ENCODE measurements at regions not wholly inside any gene's neighbourhood (a gene's known extent, or its start where the extent isn't known, plus 50 kb on each side); places are given as distances from the start of the nearest gene placed in this dataset.

GRCh38 chr5:13382232-13382631, 562.3 kb downstream of the DNAH5 start:
- no peak for TF ChIP-seq MYC (IDR thresholded peaks at IDR 0.05; ENCODE audit: low read depth, low read length)
- TF ChIP-seq POLR2A (IDR thresholded peaks at IDR 0.05; ENCODE audit: extremely low read depth, insufficient read length) = no peak
- TF ChIP-seq MAX (IDR thresholded peaks at IDR 0.05; ENCODE audit: low read depth, low read length) = no peak
- TF ChIP-seq CTCF (IDR thresholded peaks at IDR 0.05; ENCODE audit: low read depth, low read length) = no peak
- H3K4me3 ChIP-seq (ENCODE audit: low read depth, low read length) = no peak overlapping the region
- DNase-seq (ENCODE audit: low read depth) = no peak

- no peak overlapping the region for H3K4me3 ChIP-seq (ENCODE audit: low read depth, low read length)
- TF ChIP-seq CTCF (IDR thresholded peaks at IDR 0.05; ENCODE audit: low read depth, low read length) (no peak), MAX (IDR thresholded peaks at IDR 0.05; ENCODE audit: low read depth, low read length) (no peak), POLR2A (IDR thresholded peaks at IDR 0.05; ENCODE audit: extremely low read depth, insufficient read length) (no peak), MYC (IDR thresholded peaks at IDR 0.05; ENCODE audit: low read depth, low read length) (no peak)
- DNase-seq (ENCODE audit: low read depth) = no peak
These were observed 566.4 kb downstream of the DNAH5 start for GRCh38 chr5:13378091-13378490.

- no peak for TF ChIP-seq POLR2A (IDR thresholded peaks at IDR 0.05; ENCODE audit: extremely low read depth, insufficient read length)
- TF ChIP-seq MAX (IDR thresholded peaks at IDR 0.05; ENCODE audit: low read depth, low read length) = no peak
- no peak for TF ChIP-seq CTCF (IDR thresholded peaks at IDR 0.05; ENCODE audit: low read depth, low read length)
- TF ChIP-seq MYC (IDR thresholded peaks at IDR 0.05; ENCODE audit: low read depth, low read length) = no peak
- H3K4me3 ChIP-seq (ENCODE audit: low read depth, low read length) = no peak overlapping the region
- no peak for DNase-seq (ENCODE audit: low read depth)
These were observed 585.1 kb downstream of the DNAH5 start for GRCh38 chr5:13359344-13359743.

GRCh38 chr5:13358342-13358741, 586.1 kb downstream of the DNAH5 start:
- no peak overlapping the region for H3K4me3 ChIP-seq (ENCODE audit: low read depth, low read length)
- TF ChIP-seq MYC (IDR thresholded peaks at IDR 0.05; ENCODE audit: low read depth, low read length) (no peak), CTCF (IDR thresholded peaks at IDR 0.05; ENCODE audit: low read depth, low read length) (no peak)
- no peak for DNase-seq (ENCODE audit: low read depth)

GRCh38 chr5:13357929-13358328, 586.6 kb downstream of the DNAH5 start:
- no peak for TF ChIP-seq POLR2A (IDR thresholded peaks at IDR 0.05; ENCODE audit: extremely low read depth, insufficient read length)
- TF ChIP-seq MAX (IDR thresholded peaks at IDR 0.05; ENCODE audit: low read depth, low read length) = no peak
- no peak for TF ChIP-seq CTCF (IDR thresholded peaks at IDR 0.05; ENCODE audit: low read depth, low read length)
- no peak for TF ChIP-seq MYC (IDR thresholded peaks at IDR 0.05; ENCODE audit: low read depth, low read length)
- H3K4me3 ChIP-seq (ENCODE audit: low read depth, low read length) = no peak overlapping the region
- DNase-seq (ENCODE audit: low read depth) = no peak

- DNase-seq (ENCODE audit: low read depth) = no peak
- TF ChIP-seq POLR2A (IDR thresholded peaks at IDR 0.05; ENCODE audit: extremely low read depth, insufficient read length) (no peak), CTCF (IDR thresholded peaks at IDR 0.05; ENCODE audit: low read depth, low read length) (no peak), MYC (IDR thresholded peaks at IDR 0.05; ENCODE audit: low read depth, low read length) (no peak), MAX (IDR thresholded peaks at IDR 0.05; ENCODE audit: low read depth, low read length) (no peak)
These were observed 588.3 kb downstream of the DNAH5 start for GRCh38 chr5:13356226-13356625.

More at GRCh38 chr5:13356226-13356625, 588.3 kb downstream of the DNAH5 start:
- H3K4me3 ChIP-seq (ENCODE audit: low read depth, low read length) = no peak overlapping the region
